ENCODE measurements at regions not wholly inside any gene's neighbourhood (a gene's known extent, or its start where the extent isn't known, plus 50 kb on each side); places are given as distances from the start of the nearest gene placed in this dataset.

GRCh38 chr5:114062932-114063867 lies 298.7 kb upstream of the KCNN2 start:
- TF ChIP-seq MGA (IDR thresholded peaks at IDR 0.05) (no peak), NFIC (IDR thresholded peaks at IDR 0.05) (no peak), DIDO1 (tag; IDR thresholded peaks at IDR 0.05; ENCODE audit: low read depth) (no peak), CTCF (IDR thresholded peaks at IDR 0.05 in 2 of 3, conservative IDR thresholded peaks at IDR 0.05 in 1 of 3; ENCODE audit: insufficient read depth in 2 of 3, low read depth in 1 of 3, low read length in 3 of 3) (no peak), NBN (IDR thresholded peaks at IDR 0.05; ENCODE audit: low read depth) (no peak), MEF2A (IDR thresholded peaks at IDR 0.05; ENCODE audit: control insufficient read depth, low read depth, low read length) (no peak)
